ENCODE measurements at regions not wholly inside any gene's neighbourhood (a gene's known extent, or its start where the extent isn't known, plus 50 kb on each side); places are given as distances from the start of the nearest gene placed in this dataset.
"Not testable (repeated sequence)": the region's sequence is repeated elsewhere in the genome, so short reads cannot be mapped to it uniquely, and the experiment has no call there.

DNA sequence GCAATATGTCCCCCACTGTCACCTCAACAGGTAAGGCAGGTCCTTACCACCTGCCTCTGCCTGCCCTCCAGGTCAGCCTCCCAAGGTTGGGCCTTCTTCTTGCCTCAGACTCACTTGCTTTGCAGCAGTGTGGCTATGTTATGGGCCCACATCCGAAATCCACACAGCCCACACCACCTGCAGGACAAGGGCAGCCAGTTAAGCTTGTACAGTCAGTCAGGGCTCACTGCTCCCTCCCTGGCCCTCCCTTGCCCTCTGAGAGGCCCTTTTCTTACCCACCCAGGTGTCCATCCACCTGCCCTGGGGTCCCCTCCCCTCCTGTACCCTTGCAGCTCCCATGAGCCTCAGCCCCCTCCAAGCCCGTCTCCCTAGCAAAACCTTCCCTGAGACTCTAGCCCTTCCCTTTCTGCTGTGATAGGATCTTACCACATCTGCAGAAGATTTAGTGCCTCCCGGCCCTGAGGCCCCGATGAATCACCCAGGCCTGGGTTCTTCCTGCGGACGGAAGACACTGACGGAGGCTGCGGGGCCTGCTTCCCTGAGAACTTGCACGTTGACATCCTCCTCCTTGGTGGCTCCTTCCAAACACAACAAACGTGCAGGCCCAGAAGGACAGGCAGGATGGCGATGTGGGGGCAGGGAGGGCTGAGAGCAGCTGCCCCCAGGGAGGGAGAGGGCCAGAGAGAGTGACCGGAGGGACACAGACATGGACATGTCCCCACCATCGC lies 5466.2 kb upstream of the TPTE start:
- not testable (repeated sequence) for TF ChIP-seq CTCF, EZH2phosphoT487, EZH2 (IDR thresholded peaks at IDR 0.05)

Data from neural progenitor cell (in vitro differentiated cells).